ENCODE measurements at regions not wholly inside any gene's neighbourhood (a gene's known extent, or its start where the extent isn't known, plus 50 kb on each side); places are given as distances from the start of the nearest gene placed in this dataset.

DNA sequence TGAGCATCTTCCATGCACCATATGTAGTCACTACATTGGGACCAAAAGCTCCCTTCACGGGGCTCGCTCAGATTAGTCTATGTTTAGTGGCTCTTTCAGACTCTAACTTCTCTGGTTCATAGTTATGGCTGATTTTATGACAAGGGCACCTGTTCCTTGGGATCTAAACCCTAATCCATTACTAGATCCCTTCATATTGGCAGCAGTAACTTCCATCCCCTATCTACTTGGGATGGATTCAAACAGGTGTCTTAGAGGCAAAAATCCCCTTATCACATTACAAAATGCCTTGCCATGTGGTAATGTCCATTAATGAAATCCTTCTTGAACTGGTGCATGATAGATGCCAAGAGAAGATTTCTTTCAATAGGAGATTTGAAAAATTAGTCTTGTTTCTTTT, 96.7 kb upstream of the TP63 start:
- BruUV-seq (replicated peaks): no TSS peak
- H3K4me2 ChIP-seq (ENCODE audit: low read depth, low read length): no peak overlapping the region
- no peak overlapping the region for H2AK9ac ChIP-seq (replicated peaks; ENCODE audit: low read depth, low read length, poor library complexity)
- H3K4me1 ChIP-seq (ENCODE audit: control insufficient read depth, insufficient read depth, low read length): no peaks in the 10 kb centered on the region
- ChIA-PET CTCF (no interaction called here), POLR2A (ENCODE audit: unreplicated experiment) (no interaction called here)
- H2AFZ ChIP-seq (replicated peaks; ENCODE audit: low read length, poor library complexity): no peak overlapping the region
- H3K14ac ChIP-seq (replicated peaks; ENCODE audit: low read depth, low read length): no peak overlapping the region
- no peak overlapping the region for H4K5ac ChIP-seq (ENCODE audit: low read depth, low read length)
- no peak overlapping the region for H3K9ac ChIP-seq (ENCODE audit: low read depth, low read length)
- H4K20me1 ChIP-seq (ENCODE audit: insufficient read depth, low read length): no peaks in the 10 kb centered on the region
- no peaks in the 10 kb centered on the region for H3K27me3 ChIP-seq (ENCODE audit: control insufficient read depth, insufficient read depth, low read length)
- H4K8ac ChIP-seq (ENCODE audit: low read depth in 2 of 2, low read length in 2 of 2): no peak overlapping the region
- no peak overlapping the region for H2BK20ac ChIP-seq (ENCODE audit: low read depth, low read length)
- H3K4ac ChIP-seq (ENCODE audit: low read depth, low read length): no peak overlapping the region
- no peaks in the 10 kb centered on the region for H3K9me3 ChIP-seq (ENCODE audit: control insufficient read depth, insufficient read depth, low read length)
- no peak overlapping the region for H4K91ac ChIP-seq (ENCODE audit: insufficient read depth, low read depth, low read length)
- no peak overlapping the region for H3K27ac ChIP-seq (ENCODE audit: insufficient read depth, low read length)
- no peak overlapping the region for H2AK5ac ChIP-seq (ENCODE audit: low read depth, low read length)
- intact Hi-C loops (cut with micrococcal nuclease) (no loop called here), in situ Hi-C loops (cut with MboI; ENCODE audit: low sequenced_read_pairs) (no loop called here), dilution Hi-C loops (cut with HindIII; ENCODE audit: low sequenced_read_pairs, unreplicated experiment) (no loop called here)
- H2BK5ac ChIP-seq (ENCODE audit: low read depth, low read length, poor library complexity, severe bottlenecking): no peak overlapping the region
- no peak for TF ChIP-seq POLR2A (IDR thresholded peaks at IDR 0.05; ENCODE audit: low read depth, low read length)
- TF ChIP-seq FOS (IDR thresholded peaks at IDR 0.05; ENCODE audit: low read depth, low read length): no peak
- no peak for TF ChIP-seq MAFK (IDR thresholded peaks at IDR 0.05; ENCODE audit: low read depth, low read length)
- no peak for TF ChIP-seq RFX5 (IDR thresholded peaks at IDR 0.05; ENCODE audit: low read depth, low read length)
- TF ChIP-seq, protein P1, sequence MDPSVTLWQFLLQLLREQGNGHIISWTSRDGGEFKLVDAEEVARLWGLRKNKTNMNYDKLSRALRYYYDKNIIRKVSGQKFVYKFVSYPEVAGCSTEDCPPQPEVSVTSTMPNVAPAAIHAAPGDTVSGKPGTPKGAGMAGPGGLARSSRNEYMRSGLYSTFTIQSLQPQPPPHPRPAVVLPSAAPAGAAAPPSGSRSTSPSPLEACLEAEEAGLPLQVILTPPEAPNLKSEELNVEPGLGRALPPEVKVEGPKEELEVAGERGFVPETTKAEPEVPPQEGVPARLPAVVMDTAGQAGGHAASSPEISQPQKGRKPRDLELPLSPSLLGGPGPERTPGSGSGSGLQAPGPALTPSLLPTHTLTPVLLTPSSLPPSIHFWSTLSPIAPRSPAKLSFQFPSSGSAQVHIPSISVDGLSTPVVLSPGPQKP (IDR thresholded peaks at IDR 0.05; ENCODE audit: borderline replicate concordance, low read depth, low read length): no peak
- TF ChIP-seq CEBPB (IDR thresholded peaks at IDR 0.05; ENCODE audit: low read depth, low read length): no peak
- no peak for TF ChIP-seq RAD21 (IDR thresholded peaks at IDR 0.05; ENCODE audit: low read length)
- TF ChIP-seq NFE2L2 (IDR thresholded peaks at IDR 0.05; ENCODE audit: low read depth, low read length): no peak
- TF ChIP-seq, protein P2, sequence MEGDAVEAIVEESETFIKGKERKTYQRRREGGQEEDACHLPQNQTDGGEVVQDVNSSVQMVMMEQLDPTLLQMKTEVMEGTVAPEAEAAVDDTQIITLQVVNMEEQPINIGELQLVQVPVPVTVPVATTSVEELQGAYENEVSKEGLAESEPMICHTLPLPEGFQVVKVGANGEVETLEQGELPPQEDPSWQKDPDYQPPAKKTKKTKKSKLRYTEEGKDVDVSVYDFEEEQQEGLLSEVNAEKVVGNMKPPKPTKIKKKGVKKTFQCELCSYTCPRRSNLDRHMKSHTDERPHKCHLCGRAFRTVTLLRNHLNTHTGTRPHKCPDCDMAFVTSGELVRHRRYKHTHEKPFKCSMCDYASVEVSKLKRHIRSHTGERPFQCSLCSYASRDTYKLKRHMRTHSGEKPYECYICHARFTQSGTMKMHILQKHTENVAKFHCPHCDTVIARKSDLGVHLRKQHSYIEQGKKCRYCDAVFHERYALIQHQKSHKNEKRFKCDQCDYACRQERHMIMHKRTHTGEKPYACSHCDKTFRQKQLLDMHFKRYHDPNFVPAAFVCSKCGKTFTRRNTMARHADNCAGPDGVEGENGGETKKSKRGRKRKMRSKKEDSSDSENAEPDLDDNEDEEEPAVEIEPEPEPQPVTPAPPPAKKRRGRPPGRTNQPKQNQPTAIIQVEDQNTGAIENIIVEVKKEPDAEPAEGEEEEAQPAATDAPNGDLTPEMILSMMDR (conservative IDR thresholded peaks at IDR 0.05; ENCODE audit: low read depth, low read length): no peak
- H3K18ac ChIP-seq (ENCODE audit: low read depth, low read length): no peak overlapping the region
- no peak overlapping the region for H2BK120ac ChIP-seq (ENCODE audit: low read depth, low read length)
- H3K56ac ChIP-seq (ENCODE audit: extremely low read depth, insufficient read depth, low read length): no peak overlapping the region
- no peak overlapping the region for H3K23ac ChIP-seq (ENCODE audit: low read depth, low read length)
- H3K79me1 ChIP-seq (ENCODE audit: low read depth in 1 of 2, low read length in 2 of 2): no peaks in the 10 kb centered on the region
- no peaks in the 10 kb centered on the region for H3K9me1 ChIP-seq (ENCODE audit: insufficient read depth, low read length)
- no peaks in the 10 kb centered on the region for H3K36me3 ChIP-seq (ENCODE audit: control insufficient read depth, insufficient read depth, low read length)
- DNase-seq (no peak), ATAC-seq (ENCODE audit: low read depth) (no peak)
- no peak overlapping the region for H3K4me3 ChIP-seq (ENCODE audit: insufficient read depth, low read depth, low read length)
- no peak overlapping the region for H2BK15ac ChIP-seq (ENCODE audit: low read depth, low read length)
- WGBS, 2 experiments (ENCODE audit: extremely low coverage in 2 of 2, insufficient read length in 1 of 2): no CpG with 5 or more reads among the region's 2 CpGs
